Hematopoietic multipotent progenitor cell (in vitro differentiated cells): ENCODE measurements at regions not wholly inside any gene's neighbourhood (a gene's known extent, or its start where the extent isn't known, plus 50 kb on each side); places are given as distances from the start of the nearest gene placed in this dataset.

Experiments
- DNase-seq, 3 donors: peaks; one replicate each; pipeline ENCODE4 v3.0.0-alpha.2; 2011 to 2015; ENCODE audit warnings: low read depth in 2 of 3, low spot score in 2 of 3

DNA sequence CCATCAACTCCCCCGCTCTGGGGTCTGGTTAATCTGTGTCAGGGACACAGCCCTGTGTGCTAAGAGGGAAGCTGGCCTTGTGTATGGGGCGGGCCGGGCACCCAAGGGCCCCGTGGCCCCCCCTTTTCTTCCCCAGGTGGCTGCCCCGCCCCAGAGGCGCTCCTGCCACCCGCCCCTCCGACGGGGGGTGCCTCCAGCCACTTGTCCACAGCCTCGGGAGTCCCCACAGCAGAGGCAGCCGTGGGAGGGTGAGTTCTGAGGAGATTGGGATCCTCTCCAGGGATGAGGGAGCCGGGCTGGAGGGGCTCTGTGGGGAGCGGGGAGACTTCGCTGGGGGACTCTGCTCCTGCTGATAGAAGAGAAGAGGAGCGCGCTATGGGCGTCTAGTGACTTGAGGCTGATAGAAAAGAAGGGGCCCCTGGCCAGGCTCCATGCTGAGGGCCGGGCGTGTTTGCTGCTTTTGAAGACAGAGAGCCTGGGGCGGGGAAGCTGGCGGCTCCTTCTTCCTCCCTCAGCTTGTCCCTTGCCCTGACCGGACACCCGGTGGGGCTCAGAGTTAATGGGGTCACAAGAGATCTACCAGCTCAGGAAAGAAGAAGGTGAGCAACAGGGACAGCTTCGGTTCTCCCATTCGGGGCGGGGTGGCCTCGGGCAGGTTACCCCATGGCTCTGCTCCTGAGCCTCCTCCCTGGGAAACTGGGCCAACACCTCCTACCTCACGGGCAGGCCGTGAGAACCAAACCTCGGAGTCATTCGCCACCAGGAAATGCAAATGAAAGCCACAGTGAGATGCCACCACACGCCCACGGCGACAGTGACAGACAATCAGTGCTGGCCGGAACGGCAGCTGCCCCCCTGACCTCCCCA lies 89.4 kb upstream of the TAF1B start:
- DNase-seq: no peak

DNA sequence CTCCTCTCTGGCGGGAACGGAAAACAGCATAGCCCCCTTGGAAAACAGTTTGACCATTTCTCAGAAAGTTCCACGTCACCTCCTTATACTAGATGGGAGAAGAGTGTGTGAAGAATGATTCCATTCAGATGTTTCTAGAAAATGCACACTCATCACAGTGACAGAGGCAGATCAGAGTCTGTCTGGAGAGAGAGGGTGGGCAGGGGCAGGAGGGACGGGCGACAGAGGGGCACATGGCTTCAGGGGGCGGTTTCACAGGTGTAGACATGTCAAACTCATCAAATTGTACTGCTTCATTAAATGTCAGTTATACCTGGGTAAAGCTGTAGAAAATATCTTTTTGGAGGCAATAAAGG lies 88.8 kb upstream of the TAF1B start:
- no peak for DNase-seq

DNA sequence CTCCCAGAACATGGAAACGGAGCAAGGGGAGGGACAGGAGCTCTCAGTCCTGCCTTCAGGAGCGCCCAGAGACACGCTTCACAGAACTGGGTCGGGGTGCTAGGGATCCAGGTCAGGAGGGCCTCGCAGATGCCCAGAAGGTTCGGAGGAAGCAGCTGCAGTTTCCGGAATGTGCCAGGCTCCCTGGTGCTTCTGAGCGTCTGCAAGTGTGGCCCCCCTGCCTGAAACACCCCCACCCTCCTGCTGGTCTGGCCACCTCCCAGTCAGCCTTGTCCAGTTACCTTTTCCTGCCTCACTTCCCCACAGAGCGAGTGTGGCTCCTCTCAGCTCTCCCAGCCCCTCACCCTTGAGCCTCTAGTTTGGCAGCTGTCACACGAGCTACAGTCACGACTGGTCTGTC lies 88.3 kb upstream of the TAF1B start:
- DNase-seq: peak in 1 of 3 donors; percentile 49

DNA sequence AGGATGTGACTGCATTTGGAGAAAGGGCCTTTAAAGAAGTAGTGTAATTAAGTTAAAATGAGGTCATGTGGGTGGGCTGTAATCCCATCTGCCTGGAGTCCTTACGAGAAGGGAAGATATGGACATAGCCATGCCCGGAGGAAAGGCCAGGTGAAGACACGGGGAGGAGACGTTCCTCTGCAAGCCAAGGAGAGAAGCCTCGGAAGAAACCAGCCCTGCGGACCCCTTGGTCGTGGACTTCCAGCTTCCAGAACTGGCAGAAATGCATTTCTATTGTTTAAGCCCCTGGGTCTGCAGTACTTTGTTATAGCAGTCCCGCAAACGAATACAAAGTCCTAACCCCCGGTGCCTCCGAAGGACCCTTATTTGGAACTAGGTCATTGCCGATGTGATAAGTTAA lies 87.6 kb upstream of the TAF1B start:
- no peak for DNase-seq

DNA sequence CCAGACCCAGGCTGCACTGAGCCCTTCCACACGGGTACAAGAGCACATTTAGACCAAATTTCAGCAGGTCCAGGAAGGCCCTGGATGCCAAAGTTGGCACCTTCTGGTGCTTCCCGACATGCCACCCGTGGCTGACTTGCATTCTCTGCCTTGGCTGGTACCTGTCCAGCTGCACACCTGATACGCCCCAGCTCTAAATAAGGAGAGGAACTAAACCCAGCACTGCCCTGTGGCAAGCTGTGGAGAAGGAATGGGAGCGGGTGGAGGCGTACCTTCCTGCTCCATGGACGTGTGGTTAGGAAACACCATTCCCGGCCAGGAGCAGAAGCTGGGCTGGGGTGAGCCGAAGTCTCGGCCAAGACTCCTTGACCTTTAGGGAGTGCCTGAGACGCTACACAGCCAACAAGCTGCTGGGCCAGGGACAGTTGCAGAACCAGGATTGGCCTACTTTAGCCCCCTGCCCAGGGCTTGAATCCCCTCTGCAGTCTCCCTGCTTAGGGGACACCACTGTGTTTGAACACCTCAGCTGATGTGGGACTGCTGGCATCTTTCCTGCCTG lies 86.5 kb upstream of the TAF1B start:
- no peak for DNase-seq

DNA sequence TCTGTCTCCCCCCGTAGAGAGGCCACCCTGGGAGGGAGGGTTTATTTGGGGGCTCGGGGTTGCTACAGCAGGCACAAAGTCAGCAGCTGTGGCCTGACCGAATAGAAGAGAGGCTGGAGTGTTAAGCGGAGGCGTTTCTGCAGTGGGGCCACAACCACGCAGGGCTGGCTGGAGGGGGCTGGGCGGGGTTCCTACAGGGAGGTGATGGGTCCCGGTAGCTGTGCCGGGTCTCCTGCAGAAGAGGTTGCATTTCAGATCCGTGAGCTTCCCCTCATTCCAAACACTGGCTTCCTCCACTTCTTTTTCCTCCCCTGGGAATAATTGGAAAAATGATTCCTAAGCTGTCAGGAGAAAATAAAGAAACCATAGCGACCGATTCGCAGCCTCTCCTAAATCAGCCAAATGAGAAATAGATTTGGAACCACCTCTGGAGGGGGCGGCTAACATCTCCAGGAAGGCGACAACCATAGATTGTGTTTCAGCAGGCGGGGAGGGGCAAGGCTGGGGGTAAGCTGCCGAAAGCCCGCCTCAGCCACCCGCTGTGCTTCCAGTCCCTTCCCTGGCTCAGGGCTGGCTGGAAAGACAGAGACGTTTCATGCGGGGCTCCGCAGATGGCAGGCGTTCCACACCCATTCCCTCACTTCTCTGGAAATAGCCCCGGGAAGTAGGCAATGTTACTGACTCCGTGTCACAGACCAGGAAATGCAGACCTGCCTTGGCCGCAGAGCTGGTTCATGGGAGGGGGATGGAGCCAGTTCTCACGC lies 85.6 kb upstream of the TAF1B start:
- DNase-seq: peak in 1 of 3 donors; percentile 53

DNA sequence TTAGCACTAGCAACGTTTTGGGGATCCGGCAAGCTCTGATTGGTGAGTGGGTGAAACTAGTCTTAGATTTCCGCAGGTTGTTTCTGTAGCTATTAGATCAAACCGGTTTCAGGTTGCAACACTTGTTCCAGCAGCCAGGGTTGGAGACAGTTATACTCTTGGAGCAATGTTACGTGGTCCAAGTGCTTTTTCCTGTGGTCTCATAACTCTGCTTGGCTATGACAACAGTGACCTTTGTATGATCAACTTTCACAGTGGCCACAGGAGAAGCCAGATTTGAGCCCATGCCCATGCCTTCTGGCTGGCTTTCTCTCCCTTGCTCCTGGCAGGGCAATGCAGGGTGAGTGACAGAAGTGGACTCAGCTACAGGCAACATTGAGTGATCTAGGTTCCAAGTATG lies 84.5 kb upstream of the TAF1B start:
- DNase-seq: no peak

DNA sequence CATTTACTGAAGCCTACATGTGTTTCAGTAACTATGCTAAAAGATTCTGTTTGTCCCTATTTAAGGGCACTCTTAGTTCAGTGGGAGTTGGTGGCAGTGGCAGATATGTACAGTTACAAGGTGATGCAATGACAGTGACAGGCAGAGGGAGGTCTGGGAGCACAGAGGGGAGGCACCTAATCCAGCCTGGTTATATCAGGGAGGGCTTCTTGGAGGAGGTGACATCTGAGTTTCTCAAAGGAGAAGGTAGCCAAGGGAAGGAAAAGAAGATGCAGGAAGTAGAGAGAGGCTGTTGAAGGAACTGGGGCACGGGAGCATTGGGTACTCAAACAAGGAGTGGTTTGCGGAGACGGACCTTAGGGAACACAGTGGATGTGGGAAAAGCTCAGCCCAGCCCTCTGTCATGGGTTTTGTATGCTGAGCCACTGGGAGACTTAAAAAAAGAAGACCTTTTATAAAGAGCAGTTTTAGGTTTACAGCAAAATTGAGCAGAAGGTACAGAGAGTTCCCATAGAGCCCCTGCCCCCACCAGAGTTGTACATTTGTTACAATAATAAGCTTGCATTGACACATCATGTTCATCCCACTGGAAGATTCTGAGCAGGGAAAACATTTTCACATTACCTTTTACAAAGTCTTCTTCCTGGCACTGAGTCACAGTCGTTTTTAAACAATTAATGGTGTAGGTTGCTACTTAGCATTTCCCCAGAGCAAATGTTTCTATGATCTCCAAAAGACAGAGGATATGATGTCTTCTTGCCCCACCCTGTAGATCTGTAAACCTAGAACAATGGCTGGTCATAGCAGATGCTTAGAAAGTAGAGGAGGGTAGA lies 83.0 kb upstream of the TAF1B start:
- DNase-seq: no peak

DNA sequence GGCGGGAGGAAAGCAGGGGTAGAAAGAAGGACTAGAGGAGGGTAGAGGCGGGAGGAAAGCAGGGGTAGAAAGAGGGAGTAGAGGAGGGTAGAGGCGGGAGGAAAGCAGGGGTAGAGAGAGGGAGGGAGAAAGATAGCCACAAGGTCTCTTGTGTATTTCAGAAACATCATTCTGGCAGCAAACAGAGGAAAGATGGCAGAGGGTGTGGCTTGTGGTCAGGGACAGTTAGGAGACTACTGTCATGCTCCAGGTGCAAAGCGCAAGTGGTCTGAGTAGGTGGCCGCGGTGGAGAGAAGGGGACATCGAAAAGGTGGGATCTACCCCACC lies 82.4 kb upstream of the TAF1B start:
- DNase-seq: no peak

DNA sequence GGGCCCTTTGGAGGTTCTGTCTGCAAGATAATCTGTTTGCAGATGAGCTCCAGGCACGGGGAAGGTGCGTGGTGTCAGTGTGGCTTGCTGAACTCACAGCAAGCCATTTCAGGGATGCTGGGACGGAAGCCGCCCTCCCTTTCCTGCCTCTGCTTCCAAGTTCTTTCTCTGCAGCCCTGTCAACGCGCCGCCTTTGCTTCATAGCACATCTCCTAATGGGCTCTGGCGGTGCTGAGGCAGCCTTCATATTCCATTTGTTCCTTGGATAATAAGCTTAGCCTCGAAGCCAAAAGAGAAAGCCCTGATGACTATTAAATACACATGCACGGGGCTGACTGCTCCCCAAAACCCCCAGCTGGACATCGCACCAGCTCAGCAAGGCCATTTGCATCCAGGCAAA lies 81.7 kb upstream of the TAF1B start:
- no peak for DNase-seq

DNA sequence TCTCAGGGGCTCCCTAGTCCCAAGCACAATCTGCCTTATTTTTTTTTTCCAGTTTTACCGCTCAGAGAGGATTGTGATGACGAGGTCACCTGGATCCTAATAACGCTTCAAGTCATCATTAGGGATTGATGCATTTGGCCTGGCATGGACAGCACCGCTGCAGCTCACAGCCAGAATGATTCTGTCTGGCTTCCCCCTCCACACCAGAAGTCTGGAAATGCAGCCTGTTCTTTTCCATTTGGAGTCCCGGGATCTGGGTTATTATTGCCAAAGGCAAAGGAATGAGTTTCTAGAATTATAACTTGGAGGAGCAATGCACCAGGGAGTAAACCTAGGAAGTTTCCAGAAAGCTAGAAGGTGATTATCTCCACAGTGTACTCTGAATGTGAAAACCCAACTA lies 81.1 kb upstream of the TAF1B start:
- DNase-seq: no peak

DNA sequence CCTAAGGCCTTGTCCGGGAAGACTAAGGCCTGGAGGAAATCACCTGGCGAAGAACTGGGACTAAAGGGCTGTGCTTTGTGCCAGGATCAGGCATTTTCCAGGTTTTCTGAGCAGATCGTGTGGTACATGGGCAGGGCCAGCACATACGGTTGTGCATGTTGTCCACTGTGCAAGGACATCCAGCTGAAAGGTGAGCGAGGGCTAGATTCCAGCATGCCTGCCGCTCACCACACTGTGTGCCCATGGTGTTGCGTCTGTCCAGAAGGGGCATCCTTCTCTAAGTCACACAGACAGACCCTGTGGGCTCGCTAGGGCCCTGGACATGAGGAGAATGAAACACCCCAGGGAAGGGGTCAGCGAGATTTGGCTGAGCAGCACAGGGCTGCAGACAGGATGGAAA lies 80.3 kb upstream of the TAF1B start:
- no peak for DNase-seq

DNA sequence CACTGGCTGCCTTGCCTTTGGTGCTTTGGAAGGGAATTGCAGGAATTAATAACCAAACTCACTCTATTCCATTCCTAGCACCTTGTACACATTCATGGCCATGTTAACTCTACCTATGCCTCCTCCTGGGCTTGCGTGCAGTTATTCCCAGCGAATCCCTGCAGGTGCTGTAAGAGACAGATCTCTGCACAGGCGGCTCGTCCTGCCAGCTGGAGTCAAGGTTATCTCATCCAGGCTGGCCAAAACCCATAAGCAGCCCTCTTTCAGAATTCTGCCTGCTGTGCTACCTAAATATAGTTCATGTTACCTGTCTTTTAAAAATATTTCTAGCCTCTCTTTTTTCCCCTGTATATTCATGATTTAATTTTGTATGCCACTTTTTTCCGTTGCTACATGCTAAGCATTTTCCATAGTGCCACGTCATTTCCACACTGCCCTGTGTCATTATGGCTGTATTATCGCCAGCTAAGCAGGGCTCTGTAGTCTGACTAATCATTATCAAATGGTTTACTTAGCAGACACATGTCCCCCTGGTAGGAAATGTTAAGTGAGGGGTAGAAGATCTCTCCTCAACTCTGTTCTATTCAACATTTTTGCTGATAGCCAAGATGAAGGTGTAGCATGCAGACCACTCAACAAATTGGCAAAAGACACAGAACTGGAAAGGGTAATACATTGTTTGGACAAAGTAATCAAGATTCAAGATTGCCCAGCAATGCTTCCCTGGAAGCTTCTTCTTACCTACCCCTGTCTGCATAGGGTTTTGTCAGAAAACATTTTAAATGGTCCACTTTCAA lies 79.7 kb upstream of the TAF1B start:
- no peak for DNase-seq

DNA sequence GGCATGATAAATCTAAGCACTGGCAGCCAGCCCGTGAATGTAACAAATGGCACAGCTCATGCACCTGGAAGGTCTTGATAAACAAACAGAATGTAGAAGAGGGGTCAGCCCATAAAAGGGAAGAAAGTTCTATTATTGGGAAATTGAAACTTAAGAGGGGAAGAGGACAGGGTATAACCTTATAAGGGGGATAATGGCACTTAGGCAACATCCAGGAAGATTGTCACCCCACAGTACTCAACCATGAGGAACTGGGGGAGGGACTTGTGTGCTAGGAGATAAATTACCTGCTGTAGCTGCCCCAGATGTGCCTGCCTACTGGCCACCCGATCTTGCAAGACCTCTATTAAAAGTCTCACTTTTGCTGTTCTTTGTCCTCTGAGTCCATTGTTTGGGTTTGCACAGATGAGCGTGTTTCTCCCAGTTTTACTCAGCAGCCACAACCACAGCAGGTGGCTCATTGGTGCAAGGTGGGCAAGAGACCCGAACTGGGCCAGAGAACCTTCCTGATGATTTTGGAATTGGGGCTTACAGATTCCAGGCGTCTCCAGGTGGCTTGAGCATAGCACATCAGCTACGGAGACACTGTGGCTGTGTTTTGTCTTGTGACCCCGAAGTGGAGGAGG lies 79.0 kb upstream of the TAF1B start:
- DNase-seq: no peak

DNA sequence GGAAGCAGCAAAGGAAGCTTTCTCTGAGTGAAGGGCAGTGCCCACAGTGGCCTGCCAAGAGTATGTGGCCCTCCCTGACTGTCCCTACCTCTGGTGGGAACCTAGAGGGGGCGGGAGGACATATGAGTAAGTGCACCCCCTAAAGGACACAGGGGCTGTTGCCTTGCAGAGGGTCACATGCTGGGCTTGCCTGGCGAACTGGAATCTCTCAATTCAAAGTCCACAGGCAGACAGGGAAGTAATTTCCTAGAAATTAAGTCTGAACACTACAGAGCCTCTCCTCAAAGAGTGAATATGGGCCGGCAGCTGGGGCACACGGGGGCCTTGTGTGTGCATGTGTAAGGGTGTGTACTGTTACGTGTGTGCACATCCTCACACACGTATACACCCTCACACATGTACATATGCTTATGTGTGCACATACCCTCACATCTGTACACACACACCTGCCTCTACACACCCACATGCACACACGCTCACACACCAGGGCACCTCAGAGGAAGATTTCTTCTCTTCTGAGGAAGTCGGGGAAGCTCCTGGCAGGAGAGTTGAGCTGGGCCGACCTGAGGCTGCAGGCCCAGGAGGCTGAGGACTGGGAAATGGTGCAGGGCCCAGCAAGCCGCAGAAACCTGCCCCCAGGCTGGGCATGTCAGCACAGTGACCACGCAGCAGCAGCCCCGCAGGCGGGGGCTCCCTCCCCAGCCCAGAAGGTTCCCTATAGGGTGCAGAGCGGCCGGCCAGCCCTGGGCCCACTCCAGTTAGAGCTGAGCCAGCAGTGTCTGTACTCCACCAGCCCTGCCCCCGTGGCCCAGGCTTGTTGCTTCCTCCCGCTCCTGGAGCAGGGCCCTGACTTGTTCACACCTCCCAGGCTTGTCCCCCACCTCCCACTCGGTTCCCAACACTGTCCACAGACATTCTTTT lies 77.4 kb upstream of the TAF1B start:
- no peak for DNase-seq

DNA sequence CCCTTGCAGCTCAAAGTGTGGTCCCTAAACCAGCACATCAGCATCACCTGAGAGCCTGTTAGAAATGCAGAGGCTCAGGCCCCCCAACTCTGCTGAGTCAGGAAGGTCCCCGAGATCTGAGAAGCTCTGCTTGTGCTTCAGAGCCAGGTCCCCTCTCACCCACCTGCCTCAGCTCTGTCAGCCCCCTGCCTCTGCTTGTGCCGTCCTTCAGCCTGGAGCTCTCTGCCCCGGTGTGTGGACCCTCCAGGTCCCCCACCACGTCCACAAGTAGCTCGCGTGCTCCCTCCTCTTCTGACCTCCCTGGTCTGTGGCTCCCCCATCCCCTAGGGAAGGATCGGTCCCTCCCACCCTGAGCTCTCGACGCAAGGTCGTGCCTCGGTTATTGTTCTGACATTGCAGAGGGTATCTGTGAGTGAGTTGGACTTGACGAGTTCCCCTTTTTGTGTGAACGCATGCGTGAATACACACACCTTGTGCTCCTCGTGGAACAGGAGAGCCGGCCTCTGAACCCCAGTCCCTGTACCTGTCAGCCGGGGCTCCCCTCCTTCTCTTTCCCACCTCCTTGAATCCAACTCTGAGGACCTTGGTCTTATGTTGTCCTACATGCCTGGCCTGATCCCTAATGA lies 75.5 kb upstream of the TAF1B start:
- DNase-seq: no peak

DNA sequence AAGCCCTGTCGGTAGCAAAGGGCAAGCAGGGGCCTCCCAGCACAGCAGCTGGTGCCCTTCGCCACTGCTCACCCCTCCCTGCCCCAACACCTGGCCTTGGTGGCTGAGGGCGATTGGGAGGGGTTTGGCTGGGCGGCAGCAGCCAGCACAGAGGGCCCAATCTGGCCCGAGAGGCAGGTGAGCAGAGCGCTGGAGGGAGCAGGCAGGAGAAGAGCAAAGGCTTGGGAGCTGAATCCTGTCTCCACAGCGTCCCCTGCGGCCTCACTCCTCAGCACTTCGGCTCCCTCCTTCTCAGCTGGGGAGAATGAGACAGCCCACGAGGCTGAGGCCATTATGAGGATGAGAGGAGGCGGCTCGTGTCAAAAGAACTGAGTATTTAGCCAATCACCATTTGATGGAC lies 74.9 kb upstream of the TAF1B start:
- no peak for DNase-seq

DNA sequence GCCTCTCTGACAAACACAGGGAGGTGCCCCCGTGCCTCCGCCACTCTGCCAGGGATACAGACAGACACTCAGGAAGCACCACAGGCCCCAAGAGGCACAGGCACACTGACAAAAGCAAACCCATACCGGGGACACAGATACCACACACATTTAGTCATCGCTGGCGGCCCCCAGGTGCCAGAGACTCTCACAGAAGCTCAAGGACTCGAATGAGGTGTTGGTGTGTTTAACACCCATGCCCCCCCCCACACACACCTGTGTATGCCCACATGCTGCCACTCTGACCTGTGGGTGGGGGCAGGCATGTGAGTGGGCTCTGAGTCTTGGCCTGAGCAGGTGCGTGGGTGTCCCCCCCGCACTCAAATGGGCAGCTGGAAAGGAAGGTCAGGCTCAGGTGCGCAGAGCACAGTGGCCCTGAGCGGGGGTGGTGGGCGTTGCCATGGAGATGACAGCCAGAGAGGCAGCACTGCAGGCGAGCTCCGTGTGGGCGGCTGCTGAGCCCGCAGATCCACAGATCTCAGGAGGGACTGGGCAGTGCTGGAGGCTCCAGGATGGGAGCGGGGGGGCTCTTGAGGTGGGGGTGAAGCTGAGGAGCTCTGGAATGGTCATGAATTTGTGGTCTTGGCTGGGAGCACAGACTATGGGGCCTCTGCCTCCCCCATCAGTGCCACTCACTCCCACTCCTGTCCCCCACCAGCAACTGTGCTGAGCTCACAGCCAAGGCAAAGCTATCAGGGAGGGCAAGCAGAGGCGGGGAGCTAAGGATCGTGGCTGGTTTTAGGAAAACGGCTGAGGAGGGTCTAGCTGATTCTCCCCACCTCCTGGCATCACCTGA lies 73.9 kb upstream of the TAF1B start:
- DNase-seq: no peak
